Coronary artery (tissue), 2 donors: ENCODE measurements at regions not wholly inside any gene's neighbourhood (a gene's known extent, or its start where the extent isn't known, plus 50 kb on each side); places are given as distances from the start of the nearest gene placed in this dataset.

Experiments used
- DNase-seq: peaks from one replicate; pipeline ENCODE4 v3.0.0-alpha.2; 2017; ENCODE audit warnings: low spot score
- H3K27ac ChIP-seq, 2 donors: fragments of 200-600 bp; sonication (generic); one replicate each; pipeline ENCODE4 v1.5.1; 2016 to 2019
- H3K4me3 ChIP-seq: fragments of 200-600 bp; sonication (generic); 2 replicates; pipeline ENCODE4 v1.5.1; 2016; ENCODE audit warnings: mild to moderate bottlenecking, moderate library complexity
- CTCF ChIP-seq: fragments of 200-600 bp; sonication (generic); IDR thresholded peaks from one replicate; pipeline ENCODE4 v1.5.1; 2019; ENCODE audit warnings: antibody characterized with exemption

DNA sequence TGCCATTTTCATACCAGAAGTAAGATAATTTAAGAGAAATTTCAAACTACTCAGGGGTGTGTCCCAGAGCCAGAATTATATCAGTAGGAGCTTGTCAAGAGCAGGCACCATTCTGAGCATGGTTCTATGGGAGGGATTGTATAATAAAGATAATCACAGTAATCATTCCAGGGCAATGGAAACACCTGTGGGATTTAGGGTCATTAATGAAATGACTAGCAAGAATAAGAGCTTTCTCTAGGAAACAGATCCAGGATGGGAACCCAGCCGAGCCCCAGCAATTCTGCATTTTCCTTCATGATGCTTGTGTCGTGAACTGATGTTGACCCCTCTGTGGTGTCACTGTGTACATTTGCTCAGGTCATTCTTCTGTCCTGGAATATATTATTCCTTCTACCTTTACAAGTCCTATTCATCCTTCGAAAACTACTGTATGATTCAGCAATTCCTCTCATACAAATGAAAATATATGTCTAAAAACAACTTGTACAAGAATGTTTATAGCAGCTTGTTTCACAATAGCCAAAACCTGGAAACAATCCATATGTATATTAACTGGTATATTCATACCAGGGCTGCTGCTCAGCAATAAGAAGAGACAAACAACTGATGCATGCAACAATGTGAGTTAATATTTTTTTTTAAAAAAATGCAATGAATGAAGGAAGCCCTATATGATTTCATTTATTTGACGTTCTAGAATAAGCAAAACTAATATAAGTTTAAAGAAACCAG lies 687.8 kb upstream of the KLHL29 start:
- Histone ChIP-seq H3K27ac (no peak overlapping the region), H3K4me3 (no peak overlapping the region)
- no peak for DNase-seq
- TF ChIP-seq CTCF: no peak

- TF ChIP-seq CTCF: no peak
- no peak overlapping the region for H3K4me3 ChIP-seq
- no peak for DNase-seq
- no peak overlapping the region for H3K27ac ChIP-seq
Measured at GRCh38 chr2:22701561-22702160, 683.3 kb upstream of the KLHL29 start.

GRCh38 chr2:22703286-22703920 lies 681.6 kb upstream of the KLHL29 start:
- H3K27ac ChIP-seq: no peak overlapping the region
- TF ChIP-seq CTCF: no peak
- no peak overlapping the region for H3K4me3 ChIP-seq
- DNase-seq: no peak

- Histone ChIP-seq H3K27ac (no peak overlapping the region), H3K4me3 (no peak overlapping the region)
- no peak for DNase-seq
- no peak for TF ChIP-seq CTCF
Measured at GRCh38 chr2:22719396-22719795, 665.6 kb upstream of the KLHL29 start.

DNA sequence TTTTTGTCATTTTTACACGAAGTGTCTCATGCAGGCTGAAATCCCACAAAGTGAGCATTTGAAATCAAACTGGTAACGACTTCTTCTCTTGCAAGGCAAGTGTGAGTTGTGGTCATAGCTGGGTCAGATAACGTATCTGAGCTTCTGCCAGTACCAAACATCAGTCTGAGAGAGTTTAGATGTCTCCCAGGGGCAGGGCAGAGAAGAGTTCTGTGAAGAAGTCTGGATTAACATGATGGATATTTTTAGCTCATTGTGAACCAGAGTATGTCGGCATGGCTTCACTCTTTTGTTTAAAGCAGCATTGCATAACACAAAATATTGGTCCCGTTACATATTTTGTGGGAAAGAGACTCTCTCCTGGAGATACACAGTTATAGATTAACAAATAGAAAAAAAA lies 655.5 kb upstream of the KLHL29 start:
- Histone ChIP-seq H3K4me3 (no peak overlapping the region), H3K27ac (no peak overlapping the region)
- no peak for TF ChIP-seq CTCF
- DNase-seq: no peak

DNA sequence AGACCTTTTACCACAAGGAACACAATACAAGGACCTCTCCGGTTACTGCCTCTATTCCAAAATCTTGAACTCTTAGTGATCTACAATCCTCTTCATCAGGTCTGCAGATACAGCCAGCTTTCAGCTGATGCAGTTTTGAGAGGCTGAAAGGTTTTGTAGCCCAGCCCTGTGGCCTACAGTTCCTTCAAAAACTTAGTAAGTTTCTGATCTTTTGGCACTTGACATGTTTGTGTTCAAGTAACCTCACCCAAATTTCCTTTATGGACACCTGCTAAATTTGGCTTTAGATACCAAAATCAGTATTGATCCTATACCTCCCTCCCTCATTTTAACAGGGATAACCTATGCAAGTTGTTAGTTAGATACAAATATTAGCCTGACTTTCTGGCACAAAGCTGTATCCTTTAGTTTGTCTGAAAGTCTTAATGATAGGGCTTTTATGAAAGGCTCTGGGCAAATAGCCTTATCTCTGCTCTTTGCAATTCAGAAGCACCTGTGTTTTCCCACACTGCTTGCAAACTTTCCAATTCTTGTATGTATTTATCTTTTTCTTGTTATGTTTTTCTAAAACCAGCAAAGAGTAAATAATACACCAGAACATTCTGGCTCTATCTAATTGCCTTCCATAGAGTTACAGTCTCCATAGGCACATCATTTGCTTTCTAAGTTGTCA lies 650.5 kb upstream of the KLHL29 start:
- DNase-seq: no peak
- TF ChIP-seq CTCF: no peak
- H3K4me3 ChIP-seq: no peak overlapping the region
- H3K27ac ChIP-seq: no peak overlapping the region
